GM18870 (cell line): ENCODE measurements at regions not wholly inside any gene's neighbourhood (a gene's known extent, or its start where the extent isn't known, plus 50 kb on each side); places are given as distances from the start of the nearest gene placed in this dataset.

Experiments used
- ATAC-seq: cut with Tn5 transposase; IDR thresholded peaks from one replicate; pipeline ENCODE4 v1.9.1; 2021; ENCODE audit warnings: moderate library complexity; ENCODE audit not compliant: unreplicated experiment

DNA sequence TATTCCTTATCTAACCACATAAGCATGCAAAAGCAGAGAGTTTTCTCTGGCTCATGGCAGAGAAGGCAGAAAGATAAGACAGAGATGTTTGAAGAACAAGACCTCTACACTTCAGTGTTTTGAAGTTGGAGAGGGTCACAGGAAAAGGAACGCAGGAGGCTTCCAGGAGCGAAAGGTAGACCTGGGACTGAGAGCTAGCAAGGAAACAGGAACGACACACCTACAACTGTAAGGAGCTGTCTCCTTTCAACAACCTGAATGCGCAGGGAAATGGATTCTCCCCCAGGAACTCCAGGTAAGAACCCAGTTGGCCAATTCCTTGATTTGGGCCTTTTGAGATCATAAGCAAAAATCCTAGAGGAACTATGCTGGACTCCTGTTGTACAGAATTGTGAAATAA lies 746.6 kb upstream of the DDX18 start:
- ATAC-seq, result no peak

DNA sequence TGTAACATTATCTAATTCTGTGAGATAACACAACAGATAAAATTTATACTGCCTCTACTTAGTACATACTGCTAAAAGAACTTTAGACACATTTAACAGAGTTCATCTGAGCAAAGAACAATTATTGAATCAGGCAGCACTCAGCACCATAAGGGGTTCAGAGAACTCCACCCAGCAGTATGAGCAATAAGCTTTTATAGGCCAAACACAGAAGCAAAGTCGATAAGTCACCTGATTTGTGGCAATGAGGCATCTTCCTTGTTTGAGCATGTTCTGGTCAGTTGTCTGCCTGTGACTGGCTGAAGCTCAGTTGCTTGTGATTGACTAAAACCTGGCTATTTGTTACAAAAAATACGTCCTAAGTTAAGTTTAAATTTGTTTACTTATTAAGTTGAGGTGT lies 746.1 kb upstream of the DDX18 start:
- ATAC-seq, result no peak

DNA sequence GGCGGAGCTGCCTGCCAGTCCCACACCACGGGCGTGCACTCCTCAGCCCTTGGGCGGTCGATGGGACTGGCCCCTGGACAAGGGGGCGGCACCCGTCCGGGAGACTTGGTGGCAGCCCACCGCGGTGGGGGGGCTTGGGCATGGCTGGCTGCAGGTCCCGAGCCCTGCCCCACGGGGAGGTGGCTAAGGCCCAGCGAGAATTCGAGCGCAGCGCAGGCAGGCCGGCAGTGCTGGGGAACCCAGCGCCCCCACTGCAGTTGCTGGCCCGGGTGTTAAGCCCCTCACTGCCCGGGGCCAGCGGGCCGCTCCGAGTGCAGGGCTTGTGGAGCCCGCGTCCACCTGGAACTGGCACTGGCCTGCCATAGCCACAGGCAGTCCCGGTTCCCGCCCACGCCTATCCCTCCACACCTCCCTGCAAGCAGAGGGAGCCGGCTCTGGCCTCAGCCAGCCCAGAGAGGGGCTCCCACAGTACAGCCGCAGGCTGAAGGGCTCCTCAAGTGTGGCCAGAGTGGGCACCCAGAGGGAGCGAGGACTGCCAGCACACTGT lies 742.9 kb upstream of the DDX18 start:
- ATAC-seq, result no peak

DNA sequence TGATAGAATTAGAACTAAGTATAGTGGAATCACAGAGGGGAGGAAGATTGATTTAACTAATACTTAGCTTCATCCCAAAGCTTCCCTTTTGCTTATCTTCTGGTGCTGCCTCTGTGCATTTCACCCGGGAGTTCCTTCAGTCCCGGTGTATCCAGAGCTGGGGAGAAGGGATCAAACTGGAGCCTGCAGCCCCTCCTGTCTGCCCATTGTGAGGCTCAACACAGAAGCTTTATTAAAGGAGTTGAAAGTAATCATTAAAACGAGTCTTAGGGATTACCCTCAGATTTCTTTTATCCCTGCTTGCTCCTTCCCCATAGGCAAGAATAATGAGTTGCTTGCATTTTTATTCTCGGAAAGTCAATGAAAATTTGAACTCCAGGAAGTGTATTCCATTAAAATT lies 739.7 kb upstream of the DDX18 start:
- ATAC-seq, result no peak

- no peak for ATAC-seq
These were observed 729.2 kb upstream of the DDX18 start for GRCh38 chr2:117085256-117085655.

GRCh38 chr2:117085737-117086136 lies 728.8 kb upstream of the DDX18 start:
- ATAC-seq, result no peak

DNA sequence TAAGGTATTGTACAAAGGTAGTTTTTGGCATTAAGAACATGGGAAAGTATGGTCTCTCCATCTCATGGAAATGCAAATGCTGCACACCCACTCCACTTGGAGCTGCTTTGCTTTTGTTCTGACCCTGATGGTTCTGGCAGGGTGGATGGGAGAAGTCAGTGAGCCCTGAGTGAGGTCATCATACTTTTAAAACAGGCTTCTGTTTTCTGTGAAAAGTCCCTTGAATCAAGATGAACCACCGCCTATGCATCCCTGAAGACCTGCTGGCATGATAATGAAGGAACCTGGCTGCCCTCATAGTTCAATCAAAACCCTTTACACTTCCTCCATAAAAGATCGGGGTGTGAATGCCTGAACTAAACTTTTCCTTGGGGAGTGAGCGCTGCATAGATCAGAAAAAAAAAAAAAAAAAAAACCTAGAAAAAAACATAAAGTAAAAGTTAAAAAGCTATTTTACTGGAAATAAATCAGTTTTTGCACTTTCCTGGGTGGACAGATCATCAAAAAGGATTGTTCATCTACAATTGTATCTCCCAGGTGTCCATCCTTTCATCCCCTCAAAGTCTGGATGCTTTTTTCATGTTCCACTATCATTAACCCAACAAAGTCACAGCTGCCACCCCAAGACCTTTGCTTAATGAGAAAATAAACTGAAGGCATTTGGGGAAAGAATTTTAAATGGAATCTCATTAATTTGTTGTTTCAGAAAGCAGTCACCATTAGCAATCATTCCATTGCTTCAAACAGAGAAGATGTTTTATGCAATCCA lies 728.1 kb upstream of the DDX18 start:
- no peak for ATAC-seq

DNA sequence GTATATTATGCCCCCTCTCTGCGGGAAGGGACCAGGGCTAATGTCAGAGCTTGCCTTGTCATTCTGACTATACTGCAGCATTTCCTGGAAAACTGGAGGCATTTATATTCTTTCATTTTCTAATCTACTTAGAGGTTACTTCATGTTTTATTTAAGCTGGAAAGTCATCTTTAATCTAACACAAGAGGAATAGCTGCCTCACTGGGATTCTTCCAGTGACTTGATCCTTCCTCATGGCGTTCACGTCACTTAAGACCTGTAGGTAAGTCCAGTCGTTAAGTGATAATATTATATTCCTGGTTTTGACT lies 727.6 kb upstream of the DDX18 start:
- ATAC-seq, result no peak

GRCh38 chr2:117087535-117088291 lies 726.8 kb upstream of the DDX18 start:
- no peak for ATAC-seq

DNA sequence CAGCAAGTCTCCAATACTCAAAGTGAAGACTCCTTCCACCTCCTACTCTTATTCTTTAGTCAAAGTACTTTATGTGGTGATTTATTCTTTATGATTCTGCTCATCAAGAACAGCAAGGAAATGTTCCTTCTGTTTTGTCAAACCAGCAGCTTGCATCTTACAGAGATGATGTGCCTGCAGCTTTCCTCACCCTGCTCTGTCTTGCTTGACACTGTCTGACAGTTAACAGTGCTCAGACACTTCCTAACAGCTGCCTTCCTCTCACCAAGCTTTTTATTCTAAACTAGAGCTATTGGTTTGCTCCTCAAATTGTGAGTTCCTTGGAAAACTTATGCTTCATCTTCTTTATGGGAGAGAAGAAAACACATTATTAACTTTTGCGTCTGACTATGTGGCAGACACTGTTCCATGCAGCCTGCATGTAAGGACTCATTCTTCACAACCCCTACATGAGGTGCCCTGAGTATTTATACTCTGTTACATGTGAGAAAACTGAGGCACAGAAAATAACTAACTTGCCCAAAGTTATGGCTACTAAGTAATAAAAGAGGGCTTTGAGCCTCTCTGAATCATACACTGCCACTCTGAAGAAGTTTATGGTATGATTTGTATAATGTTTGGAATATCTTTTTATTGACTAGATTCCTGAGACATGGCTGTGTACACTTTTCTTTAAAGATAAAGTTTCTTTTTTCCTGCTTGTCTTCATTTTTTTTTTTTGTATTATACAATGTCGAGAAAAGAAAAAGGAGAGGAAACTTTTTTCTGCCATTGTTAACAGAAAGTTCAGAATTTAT lies 723.3 kb upstream of the DDX18 start:
- no peak for ATAC-seq

GRCh38 chr2:117101613-117102012 lies 712.9 kb upstream of the DDX18 start:
- no peak for ATAC-seq

GRCh38 chr2:117108741-117109267 lies 705.7 kb upstream of the DDX18 start:
- no peak for ATAC-seq

- no peak for ATAC-seq
These were observed 695.5 kb upstream of the DDX18 start for GRCh38 chr2:117118994-117119393.

GRCh38 chr2:117123362-117123761 lies 691.1 kb upstream of the DDX18 start:
- no peak for ATAC-seq

GRCh38 chr2:117126656-117127055 lies 687.8 kb upstream of the DDX18 start:
- no peak for ATAC-seq

- no peak for ATAC-seq
These were observed 686.8 kb upstream of the DDX18 start for GRCh38 chr2:117127680-117128079.

GRCh38 chr2:117128461-117128860 lies 686.0 kb upstream of the DDX18 start:
- ATAC-seq, result no peak

DNA sequence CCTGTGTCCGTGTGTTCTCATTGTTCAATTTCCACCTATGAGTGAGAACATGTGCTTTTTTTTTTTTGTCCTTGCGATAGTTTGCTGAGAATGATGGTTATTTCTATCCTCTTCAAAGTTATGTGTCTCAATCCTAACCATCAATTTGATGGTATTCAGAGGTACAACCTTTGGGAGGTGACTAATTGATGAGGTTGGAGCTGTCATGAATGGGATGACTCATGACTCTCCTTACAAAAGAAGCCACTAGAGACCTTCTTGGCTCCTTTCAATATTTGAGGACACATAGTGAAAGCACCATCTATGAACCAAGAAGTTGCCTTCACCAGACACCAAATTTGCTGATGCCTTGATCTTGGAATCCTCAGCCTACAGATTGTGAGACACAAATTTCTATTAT lies 677.1 kb upstream of the DDX18 start:
- ATAC-seq, result no peak

- ATAC-seq, result no peak
These were observed 645.3 kb upstream of the DDX18 start for GRCh38 chr2:117169036-117169765.

DNA sequence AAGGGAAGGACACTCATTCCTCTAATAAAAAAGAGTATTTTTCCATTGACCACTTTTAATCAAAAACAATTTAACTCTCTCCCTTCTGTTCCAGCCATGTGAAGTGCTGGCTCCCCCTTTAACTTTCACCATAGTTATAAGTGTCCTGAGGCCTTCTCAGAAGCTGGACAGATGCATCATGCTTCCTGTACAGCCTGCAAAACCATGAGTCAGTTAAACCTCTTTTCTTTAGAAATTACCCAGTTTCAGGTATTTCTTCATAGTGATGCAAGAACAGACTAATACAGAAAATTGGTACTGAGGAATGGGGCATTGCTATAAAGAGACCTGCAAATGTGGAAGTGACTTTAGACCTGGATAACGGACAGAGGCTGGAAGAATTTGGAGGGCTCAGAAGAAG lies 643.6 kb upstream of the DDX18 start:
- ATAC-seq, result no peak

- ATAC-seq, result no peak
These were observed 635.1 kb upstream of the DDX18 start for GRCh38 chr2:117179405-117179804.
